ENCODE measurements at regions not wholly inside any gene's neighbourhood (a gene's known extent, or its start where the extent isn't known, plus 50 kb on each side); places are given as distances from the start of the nearest gene placed in this dataset.

GRCh38 chr17:72175787-72176515 lies 55.1 kb downstream of the SOX9 start:
- H3K27me3 ChIP-seq, result no peaks in the 10 kb centered on the region
- intact Hi-C loops (cut with DNase I), result no loop called here
- no peaks in the 10 kb centered on the region for H3K36me3 ChIP-seq
- no peak overlapping the region for H3K4me3 ChIP-seq
- 28 to 37% (median 31%) methylated on average over 12 of the region's 12 CpGs for WGBS, 3 donors
- H3K4me1 ChIP-seq (ENCODE audit: insufficient read depth), result no peaks in the 10 kb centered on the region
- H3K9me3 ChIP-seq, result no peaks in the 10 kb centered on the region
- H3K27ac ChIP-seq, result no peak overlapping the region
- no peak for TF ChIP-seq POLR2A (IDR thresholded peaks at IDR 0.05)
- no peak for TF ChIP-seq EP300 (IDR thresholded peaks at IDR 0.05)
- TF ChIP-seq CTCF (IDR thresholded peaks at IDR 0.05), result no peak
- no peak for DNase-seq

DNA sequence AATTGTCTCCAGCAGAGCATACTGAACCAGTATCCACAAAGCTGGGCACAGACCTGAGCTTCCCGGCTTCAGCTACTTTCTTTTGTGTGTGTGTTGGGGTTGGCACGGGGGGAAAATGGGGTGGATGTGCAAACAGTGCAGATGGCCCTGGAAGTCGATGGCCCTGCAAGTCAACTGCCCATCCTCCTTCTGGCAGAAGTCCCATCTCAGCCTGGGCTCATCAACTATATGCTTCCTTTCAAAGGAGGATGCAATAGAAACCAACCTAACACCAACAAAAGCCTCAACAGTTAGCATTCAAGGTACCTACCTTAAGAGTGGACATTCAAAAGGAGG lies 55.7 kb downstream of the SOX9 start:
- DNase-seq, result no peak
- intact Hi-C loops (cut with DNase I), result no loop called here
- no peaks in the 10 kb centered on the region for H3K4me1 ChIP-seq (ENCODE audit: insufficient read depth)
- no peak overlapping the region for H3K4me3 ChIP-seq
- H3K27ac ChIP-seq, result no peak overlapping the region
- no peaks in the 10 kb centered on the region for H3K27me3 ChIP-seq
- TF ChIP-seq CTCF (IDR thresholded peaks at IDR 0.05) (no peak), EP300 (IDR thresholded peaks at IDR 0.05) (no peak), POLR2A (IDR thresholded peaks at IDR 0.05) (no peak)
- no peaks in the 10 kb centered on the region for H3K9me3 ChIP-seq
- 74 to 93% (median 79%) methylated on average over 3 of the region's 3 CpGs for WGBS, 3 donors
- H3K36me3 ChIP-seq, result no peaks in the 10 kb centered on the region

- Histone ChIP-seq H3K36me3 (no peaks in the 10 kb centered on the region), H3K4me1 (ENCODE audit: insufficient read depth) (no peaks in the 10 kb centered on the region), H3K9me3 (no peaks in the 10 kb centered on the region), H3K4me3 (no peak overlapping the region), H3K27ac (no peak overlapping the region), H3K27me3 (no peaks in the 10 kb centered on the region)
- TF ChIP-seq EP300 (IDR thresholded peaks at IDR 0.05) (no peak), CTCF (IDR thresholded peaks at IDR 0.05) (no peak)
- WGBS, 3 donors, result 36 to 45% (median 43%) methylated on average over 8 of the region's 8 CpGs
- intact Hi-C loops (cut with DNase I), result no loop called here
- DNase-seq, result no peak
These were observed 56.3 kb downstream of the SOX9 start for GRCh38 chr17:72176951-72177660.

GRCh38 chr17:72177738-72178137 lies 56.9 kb downstream of the SOX9 start:
- no peak overlapping the region for H3K27ac ChIP-seq
- no peak overlapping the region for H3K4me3 ChIP-seq
- no peaks in the 10 kb centered on the region for H3K27me3 ChIP-seq
- no peaks in the 10 kb centered on the region for H3K9me3 ChIP-seq
- TF ChIP-seq CTCF (IDR thresholded peaks at IDR 0.05) (no peak), POLR2A (IDR thresholded peaks at IDR 0.05) (no peak), EP300 (IDR thresholded peaks at IDR 0.05) (no peak)
- no peaks in the 10 kb centered on the region for H3K36me3 ChIP-seq
- intact Hi-C loops (cut with DNase I), result no loop called here
- 84 to 87% (median 85%) methylated on average over 2 of the region's 2 CpGs for WGBS, 3 donors
- H3K4me1 ChIP-seq (ENCODE audit: insufficient read depth), result no peaks in the 10 kb centered on the region
- no peak for DNase-seq

Data from ovary (tissue), 7 donors.